ENCODE measurements at regions not wholly inside any gene's neighbourhood (a gene's known extent, or its start where the extent isn't known, plus 50 kb on each side); places are given as distances from the start of the nearest gene placed in this dataset.

GRCh38 chr3:159817571-159817970 lies 171.1 kb upstream of the IL12A start:
- Histone ChIP-seq H3K9me3 (ENCODE audit: control insufficient read depth in 4 of 4, insufficient read depth in 3 of 4, low read length in 3 of 4) (no peaks in the 10 kb centered on the region), H3K36me3 (ENCODE audit: control insufficient read depth in 4 of 4, insufficient read depth in 4 of 4, low read length in 4 of 4) (no peaks in the 10 kb centered on the region), H3K27ac (ENCODE audit: low read depth in 1 of 2, low read length in 1 of 2) (no peak overlapping the region), H3K27me3 (ENCODE audit: control insufficient read depth in 3 of 3, insufficient read depth in 3 of 3, low read length in 2 of 3) (peaks cover 0 to 7% (median 0%) of the 10 kb centered on the region in 3 donors), H3K4me3 (no peak overlapping the region), H3K9ac (ENCODE audit: insufficient read depth in 1 of 2, low read length in 2 of 2) (no peak overlapping the region), H3K4me1 (ENCODE audit: control insufficient read depth in 5 of 5, insufficient read depth in 5 of 5, low read length in 5 of 5) (peaks cover 0 to 8% (median 0%) of the 10 kb centered on the region in 5 donors)
- no peak for ATAC-seq (ENCODE audit: insufficient read depth, low FRiP score)
- 88 to 94% methylated on average over 3 of the region's 3 CpGs for WGBS, 2 donors
- no peak for TF ChIP-seq CTCF (IDR thresholded peaks at IDR 0.05; ENCODE audit: control extremely low read depth, extremely low read depth)
- DNase-seq = no peak

GRCh38 chr3:159818399-159818798 lies 170.2 kb upstream of the IL12A start:
- no peak for ATAC-seq (ENCODE audit: insufficient read depth, low FRiP score)
- Histone ChIP-seq H3K27me3 (ENCODE audit: control insufficient read depth in 3 of 3, insufficient read depth in 3 of 3, low read length in 2 of 3) (peaks cover 0 to 7% (median 0%) of the 10 kb centered on the region in 3 donors), H3K9me3 (ENCODE audit: control insufficient read depth in 4 of 4, insufficient read depth in 3 of 4, low read length in 3 of 4) (no peaks in the 10 kb centered on the region), H3K9ac (ENCODE audit: insufficient read depth in 1 of 2, low read length in 2 of 2) (no peak overlapping the region), H3K36me3 (ENCODE audit: control insufficient read depth in 4 of 4, insufficient read depth in 4 of 4, low read length in 4 of 4) (no peaks in the 10 kb centered on the region), H3K4me3 (no peak overlapping the region), H3K4me1 (ENCODE audit: control insufficient read depth in 5 of 5, insufficient read depth in 5 of 5, low read length in 5 of 5) (peaks cover 0 to 13% (median 0%) of the 10 kb centered on the region in 5 donors), H3K27ac (ENCODE audit: low read depth in 1 of 2, low read length in 1 of 2) (no peak overlapping the region)
- no peak for DNase-seq
- TF ChIP-seq CTCF (IDR thresholded peaks at IDR 0.05; ENCODE audit: control extremely low read depth, extremely low read depth) = no peak
- WGBS, 2 donors = 63 to 79% methylated on average over 3 of the region's 3 CpGs

- Histone ChIP-seq H3K9me3 (ENCODE audit: control insufficient read depth in 4 of 4, insufficient read depth in 3 of 4, low read length in 3 of 4) (no peaks in the 10 kb centered on the region), H3K4me3 (no peak overlapping the region), H3K27ac (ENCODE audit: low read depth in 1 of 2, low read length in 1 of 2) (no peak overlapping the region), H3K27me3 (ENCODE audit: control insufficient read depth in 3 of 3, insufficient read depth in 3 of 3, low read length in 2 of 3) (peaks cover 0 to 7% (median 0%) of the 10 kb centered on the region in 3 donors), H3K9ac (ENCODE audit: insufficient read depth in 1 of 2, low read length in 2 of 2) (no peak overlapping the region), H3K4me1 (ENCODE audit: control insufficient read depth in 5 of 5, insufficient read depth in 5 of 5, low read length in 5 of 5) (peaks cover 0 to 17% (median 0%) of the 10 kb centered on the region in 5 donors), H3K36me3 (ENCODE audit: control insufficient read depth in 4 of 4, insufficient read depth in 4 of 4, low read length in 4 of 4) (no peaks in the 10 kb centered on the region)
- no peak for TF ChIP-seq CTCF (IDR thresholded peaks at IDR 0.05; ENCODE audit: control extremely low read depth, extremely low read depth)
- no peak for DNase-seq
- WGBS, 2 donors = 36 to 58% methylated on average over 3 of the region's 3 CpGs
- no peak for ATAC-seq (ENCODE audit: insufficient read depth, low FRiP score)
Observed at GRCh38 chr3:159818997-159819500, 169.6 kb upstream of the IL12A start.

GRCh38 chr3:159819676-159820075 lies 169.0 kb upstream of the IL12A start:
- H3K27me3 ChIP-seq (ENCODE audit: control insufficient read depth in 3 of 3, insufficient read depth in 3 of 3, low read length in 2 of 3) = peaks cover 0 to 7% (median 0%) of the 10 kb centered on the region in 3 donors
- no peak overlapping the region for H3K9ac ChIP-seq (ENCODE audit: insufficient read depth in 1 of 2, low read length in 2 of 2)
- TF ChIP-seq CTCF (IDR thresholded peaks at IDR 0.05; ENCODE audit: control extremely low read depth, extremely low read depth) = no peak
- no peak overlapping the region for H3K4me3 ChIP-seq
- no peaks in the 10 kb centered on the region for H3K9me3 ChIP-seq (ENCODE audit: control insufficient read depth in 4 of 4, insufficient read depth in 3 of 4, low read length in 3 of 4)
- H3K4me1 ChIP-seq (ENCODE audit: control insufficient read depth in 5 of 5, insufficient read depth in 5 of 5, low read length in 5 of 5) = peaks cover 0 to 20% (median 0%) of the 10 kb centered on the region in 5 donors
- no peak for DNase-seq
- WGBS, 2 donors = 81 to 95% methylated on average over 1 of the region's 1 CpG
- no peak overlapping the region for H3K27ac ChIP-seq (ENCODE audit: low read depth in 1 of 2, low read length in 1 of 2)
- no peaks in the 10 kb centered on the region for H3K36me3 ChIP-seq (ENCODE audit: control insufficient read depth in 4 of 4, insufficient read depth in 4 of 4, low read length in 4 of 4)
- ATAC-seq (ENCODE audit: insufficient read depth, low FRiP score) = no peak
